ENCODE measurements at regions not wholly inside any gene's neighbourhood (a gene's known extent, or its start where the extent isn't known, plus 50 kb on each side); places are given as distances from the start of the nearest gene placed in this dataset.

DNA sequence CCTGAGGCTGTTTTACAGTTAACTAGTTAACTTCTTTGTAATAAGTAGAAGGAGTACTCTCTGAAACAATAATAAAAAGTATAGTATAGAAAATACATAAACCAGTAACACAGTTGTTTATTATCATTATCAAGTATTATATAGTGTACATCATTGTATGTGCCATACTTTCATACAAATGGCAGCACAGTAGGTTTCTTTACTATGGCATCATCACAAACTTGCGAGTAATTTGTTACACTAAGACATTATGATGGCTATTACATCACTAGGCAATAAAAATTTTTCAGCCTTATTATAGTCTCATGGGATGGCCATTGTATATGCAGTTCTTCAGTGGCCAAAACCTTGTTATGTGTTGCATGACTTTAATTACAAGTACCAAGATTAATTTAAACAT is 1376.5 kb upstream of the ADGRL2 start:
- no peak for DNase-seq (ENCODE audit: low spot score, unreplicated experiment)
- Mint-ChIP-seq H3K27ac (no peak overlapping the region), H3K36me3 (ENCODE audit: insufficient read depth) (no peaks in the 10 kb centered on the region), H3K9me3 (ENCODE audit: low read depth) (no peaks in the 10 kb centered on the region), H3K4me1 (ENCODE audit: low read depth) (no peaks in the 10 kb centered on the region), H3K4me3 (ENCODE audit: low read depth) (no peak overlapping the region), H3K27me3 (no peaks in the 10 kb centered on the region)
- TF ChIP-seq, protein P1, sequence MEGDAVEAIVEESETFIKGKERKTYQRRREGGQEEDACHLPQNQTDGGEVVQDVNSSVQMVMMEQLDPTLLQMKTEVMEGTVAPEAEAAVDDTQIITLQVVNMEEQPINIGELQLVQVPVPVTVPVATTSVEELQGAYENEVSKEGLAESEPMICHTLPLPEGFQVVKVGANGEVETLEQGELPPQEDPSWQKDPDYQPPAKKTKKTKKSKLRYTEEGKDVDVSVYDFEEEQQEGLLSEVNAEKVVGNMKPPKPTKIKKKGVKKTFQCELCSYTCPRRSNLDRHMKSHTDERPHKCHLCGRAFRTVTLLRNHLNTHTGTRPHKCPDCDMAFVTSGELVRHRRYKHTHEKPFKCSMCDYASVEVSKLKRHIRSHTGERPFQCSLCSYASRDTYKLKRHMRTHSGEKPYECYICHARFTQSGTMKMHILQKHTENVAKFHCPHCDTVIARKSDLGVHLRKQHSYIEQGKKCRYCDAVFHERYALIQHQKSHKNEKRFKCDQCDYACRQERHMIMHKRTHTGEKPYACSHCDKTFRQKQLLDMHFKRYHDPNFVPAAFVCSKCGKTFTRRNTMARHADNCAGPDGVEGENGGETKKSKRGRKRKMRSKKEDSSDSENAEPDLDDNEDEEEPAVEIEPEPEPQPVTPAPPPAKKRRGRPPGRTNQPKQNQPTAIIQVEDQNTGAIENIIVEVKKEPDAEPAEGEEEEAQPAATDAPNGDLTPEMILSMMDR (IDR thresholded peaks at IDR 0.05; ENCODE audit: unreplicated experiment): no peak

DNA sequence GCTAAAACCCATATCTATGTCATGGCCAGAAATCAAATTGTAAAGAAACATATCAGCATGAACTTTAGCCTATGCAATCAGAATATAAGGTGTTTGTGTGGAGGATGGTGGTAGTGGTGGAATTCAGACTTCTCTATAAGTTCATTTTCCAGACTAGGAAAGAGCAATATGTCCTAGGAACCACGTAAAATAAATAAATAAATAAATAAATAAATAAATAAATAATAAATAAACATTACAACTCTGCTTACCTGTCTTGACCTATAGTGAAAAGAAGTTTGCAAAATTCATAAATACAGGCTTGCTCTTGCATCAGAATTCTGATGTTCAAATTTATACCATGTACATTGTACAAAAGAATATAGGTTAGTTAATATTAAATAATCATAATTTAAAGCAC is 1382.6 kb upstream of the ADGRL2 start:
- Mint-ChIP-seq H3K27ac (no peak overlapping the region), H3K9me3 (ENCODE audit: low read depth) (no peaks in the 10 kb centered on the region), H3K27me3 (no peaks in the 10 kb centered on the region), H3K4me1 (ENCODE audit: low read depth) (no peaks in the 10 kb centered on the region), H3K4me3 (ENCODE audit: low read depth) (no peak overlapping the region), H3K36me3 (ENCODE audit: insufficient read depth) (no peaks in the 10 kb centered on the region)
- TF ChIP-seq, protein P1 (IDR thresholded peaks at IDR 0.05; ENCODE audit: unreplicated experiment): no peak
- DNase-seq (ENCODE audit: low spot score, unreplicated experiment): no peak

DNA sequence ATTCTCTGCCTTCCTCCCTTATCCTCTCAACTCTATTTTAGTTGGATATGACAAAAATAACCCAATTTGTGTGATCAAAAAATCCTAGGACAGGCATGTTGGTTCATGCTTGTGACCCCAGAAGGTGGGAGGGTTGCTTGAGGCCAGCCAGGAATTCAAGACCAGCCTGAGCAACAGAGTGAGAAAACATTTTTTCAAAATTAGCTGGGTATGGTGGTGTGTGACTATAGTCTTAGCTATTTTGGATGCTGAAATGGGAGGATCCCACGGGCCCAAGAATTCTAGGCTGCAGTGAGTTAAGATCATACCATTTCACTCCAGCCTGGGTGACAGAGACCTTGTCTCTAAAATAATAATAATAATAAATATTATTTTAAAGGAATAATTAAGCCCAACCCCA is 1383.1 kb upstream of the ADGRL2 start:
- TF ChIP-seq, protein P1 (IDR thresholded peaks at IDR 0.05; ENCODE audit: unreplicated experiment): no peak
- H3K4me1 Mint-ChIP-seq (ENCODE audit: low read depth): no peaks in the 10 kb centered on the region
- no peak overlapping the region for H3K4me3 Mint-ChIP-seq (ENCODE audit: low read depth)
- no peaks in the 10 kb centered on the region for H3K36me3 Mint-ChIP-seq (ENCODE audit: insufficient read depth)
- H3K27ac Mint-ChIP-seq: no peak overlapping the region
- H3K9me3 Mint-ChIP-seq (ENCODE audit: low read depth): no peaks in the 10 kb centered on the region
- H3K27me3 Mint-ChIP-seq: no peaks in the 10 kb centered on the region
- DNase-seq (ENCODE audit: low spot score, unreplicated experiment): no peak

DNA sequence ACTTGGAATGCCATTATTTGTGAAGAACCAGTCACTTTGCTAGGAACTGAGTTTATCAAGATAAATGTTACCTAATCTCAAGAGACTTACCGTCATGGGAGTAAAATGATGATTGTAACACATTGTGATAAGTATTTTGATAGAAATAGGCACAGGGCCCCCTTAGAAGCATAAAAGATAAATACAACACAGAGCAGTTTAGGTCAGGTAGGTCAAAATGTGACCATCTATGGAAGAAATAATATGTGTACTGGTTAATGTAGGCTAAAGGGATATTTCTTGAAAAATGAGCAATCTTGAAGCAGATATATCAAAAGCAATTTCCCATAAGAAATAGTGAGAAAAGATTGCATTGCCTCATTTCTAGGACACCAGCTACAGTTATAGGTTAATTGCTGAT is 1386.8 kb upstream of the ADGRL2 start:
- H3K36me3 Mint-ChIP-seq (ENCODE audit: insufficient read depth): no peaks in the 10 kb centered on the region
- no peaks in the 10 kb centered on the region for H3K9me3 Mint-ChIP-seq (ENCODE audit: low read depth)
- no peaks in the 10 kb centered on the region for H3K4me1 Mint-ChIP-seq (ENCODE audit: low read depth)
- no peak overlapping the region for H3K4me3 Mint-ChIP-seq (ENCODE audit: low read depth)
- H3K27me3 Mint-ChIP-seq: no peaks in the 10 kb centered on the region
- DNase-seq (ENCODE audit: low spot score, unreplicated experiment): no peak
- TF ChIP-seq, protein P1 (IDR thresholded peaks at IDR 0.05; ENCODE audit: unreplicated experiment): no peak
- H3K27ac Mint-ChIP-seq: no peak overlapping the region

DNA sequence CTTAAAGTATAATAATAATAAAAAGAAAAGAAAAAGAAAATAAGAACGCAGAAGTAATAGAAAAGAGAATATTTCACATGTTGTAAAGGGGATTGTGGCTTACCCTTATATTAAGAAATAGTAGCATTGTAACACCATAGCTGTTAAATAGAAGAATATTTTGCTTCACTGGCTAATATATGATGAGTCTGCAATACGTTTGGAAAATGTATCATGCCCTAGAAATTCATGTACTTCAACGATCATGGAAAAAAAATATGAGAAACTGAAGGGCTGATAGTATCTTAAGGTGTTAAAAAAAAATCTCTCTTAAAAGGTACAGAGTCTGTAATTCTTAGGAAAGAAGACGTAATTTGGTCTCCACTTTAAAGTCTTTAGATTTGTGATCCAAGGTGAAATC is 1390.5 kb upstream of the ADGRL2 start:
- Mint-ChIP-seq H3K4me1 (ENCODE audit: low read depth) (no peaks in the 10 kb centered on the region), H3K36me3 (ENCODE audit: insufficient read depth) (peaks cover 1% of the 10 kb centered on the region), H3K4me3 (ENCODE audit: low read depth) (no peak overlapping the region), H3K9me3 (ENCODE audit: low read depth) (no peaks in the 10 kb centered on the region), H3K27ac (no peak overlapping the region), H3K27me3 (no peaks in the 10 kb centered on the region)
- TF ChIP-seq, protein P1 (IDR thresholded peaks at IDR 0.05; ENCODE audit: unreplicated experiment): no peak
- no peak for DNase-seq (ENCODE audit: low spot score, unreplicated experiment)
